ENCODE measurements at regions not wholly inside any gene's neighbourhood (a gene's known extent, or its start where the extent isn't known, plus 50 kb on each side); places are given as distances from the start of the nearest gene placed in this dataset.

DNA sequence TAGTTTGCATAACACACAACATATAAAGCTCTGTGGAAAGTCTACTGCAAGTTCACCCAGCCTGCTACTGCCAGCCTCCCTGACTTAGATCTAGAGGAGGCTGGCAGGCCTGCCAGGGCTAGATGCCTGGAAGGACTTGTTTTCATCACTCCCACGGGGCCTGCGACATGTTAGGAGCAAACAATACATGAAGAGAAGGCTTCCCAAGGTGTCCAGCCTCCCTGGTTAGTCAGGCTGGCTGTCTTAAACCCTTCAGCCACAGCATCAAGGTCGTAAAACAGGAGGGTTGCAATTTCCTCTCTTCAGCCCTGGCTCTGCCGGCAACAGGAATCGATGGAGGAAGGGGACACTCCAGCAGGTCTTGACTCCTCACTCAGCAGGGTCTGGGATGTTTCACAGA is 104.5 kb downstream of the NGF start:
- DNase-seq (ENCODE audit: low spot score): no peak

DNA sequence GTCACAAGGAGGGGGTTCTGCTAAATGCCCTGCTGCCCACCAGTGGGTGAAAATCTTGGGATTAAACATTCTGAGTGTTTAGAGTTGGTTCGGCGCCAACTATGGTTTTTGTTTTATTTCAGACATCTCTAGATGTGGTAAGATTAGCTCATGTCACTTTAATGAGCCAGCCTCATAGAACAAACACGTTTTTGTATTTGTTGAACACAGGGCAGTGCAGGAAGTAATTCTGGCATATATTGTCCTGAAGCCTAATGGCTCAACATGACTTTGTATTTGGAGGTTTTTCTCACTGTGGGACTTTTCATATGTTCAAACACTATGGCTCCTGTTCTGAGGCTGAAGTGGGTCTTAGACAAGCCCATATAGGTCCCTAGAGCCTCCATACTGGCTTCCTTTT is 107.8 kb downstream of the NGF start:
- DNase-seq (ENCODE audit: low spot score): no peak

DNA sequence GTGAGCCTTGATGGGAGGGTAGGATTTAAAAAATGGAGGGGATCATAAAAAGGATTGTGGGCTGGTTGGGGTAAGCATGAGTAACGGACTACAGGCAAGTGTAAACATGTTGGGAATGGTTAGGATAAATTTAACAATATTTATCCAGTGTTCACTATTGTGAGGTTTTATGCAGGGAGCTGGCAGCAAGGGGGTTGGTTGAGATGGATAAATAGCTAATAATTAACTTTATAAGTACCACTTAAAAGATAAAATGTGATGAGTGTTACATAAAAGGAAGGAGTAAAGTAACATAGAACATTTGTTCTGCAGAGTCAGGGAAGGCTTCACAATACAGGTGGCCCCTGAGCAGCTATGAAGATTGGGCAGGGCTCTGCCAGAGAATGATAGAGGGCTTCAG is 109.0 kb downstream of the NGF start:
- DNase-seq (ENCODE audit: low spot score): no peak

DNA sequence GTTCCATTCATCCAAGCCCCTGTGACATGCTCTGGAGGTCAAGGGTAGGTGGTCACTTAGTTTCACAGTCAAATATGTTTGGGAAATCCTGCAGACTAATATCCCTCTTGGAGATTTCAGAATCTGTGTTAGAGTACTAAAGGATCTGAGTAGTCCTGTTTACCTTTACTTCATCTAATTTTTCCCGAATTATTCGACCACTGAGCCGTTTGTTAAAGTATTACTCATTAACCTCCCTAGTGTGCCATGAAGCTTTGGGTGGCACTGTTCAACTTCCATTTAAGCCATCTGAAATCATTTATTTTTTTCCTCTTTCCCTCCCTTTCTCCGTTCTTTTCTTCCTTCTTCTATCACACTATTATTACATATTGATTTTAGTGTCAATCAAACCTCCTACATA is 109.9 kb downstream of the NGF start:
- no peak for DNase-seq (ENCODE audit: low spot score)

DNA sequence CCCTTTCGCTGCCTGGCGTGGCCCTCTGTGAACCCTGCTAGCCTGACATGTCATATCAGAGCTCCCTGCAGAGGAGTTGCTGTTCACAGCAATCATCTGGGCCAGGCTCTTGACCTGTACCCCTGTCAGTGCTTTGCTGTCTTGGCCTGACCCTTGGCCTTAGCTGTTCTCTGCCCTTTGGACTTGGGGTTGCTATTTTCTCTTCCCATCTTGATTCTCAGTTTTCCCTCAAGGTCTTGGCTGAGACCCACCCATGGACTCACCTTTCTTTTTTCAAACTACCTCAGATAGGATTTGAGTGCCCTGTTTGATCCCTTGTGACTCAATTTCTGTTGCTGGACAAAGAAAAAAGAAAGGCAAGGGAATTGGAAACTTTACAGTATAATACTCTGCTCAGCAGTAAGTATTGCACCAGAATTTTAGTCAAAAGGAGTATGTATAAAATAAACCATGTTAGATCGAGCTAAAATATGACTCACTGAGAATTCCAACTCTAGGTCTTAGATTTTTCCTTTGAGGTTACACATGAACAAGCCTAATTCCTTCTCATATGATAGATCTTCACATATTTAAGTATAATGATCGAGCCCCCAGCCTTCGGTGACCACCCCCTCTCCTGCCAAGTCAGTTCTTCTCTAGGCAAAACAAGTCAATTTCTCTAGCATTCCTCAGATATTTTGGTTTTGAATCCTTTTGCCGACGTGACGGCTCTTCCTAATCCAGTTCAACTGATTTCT is 110.5 kb downstream of the NGF start:
- no peak for DNase-seq (ENCODE audit: low spot score)

DNA sequence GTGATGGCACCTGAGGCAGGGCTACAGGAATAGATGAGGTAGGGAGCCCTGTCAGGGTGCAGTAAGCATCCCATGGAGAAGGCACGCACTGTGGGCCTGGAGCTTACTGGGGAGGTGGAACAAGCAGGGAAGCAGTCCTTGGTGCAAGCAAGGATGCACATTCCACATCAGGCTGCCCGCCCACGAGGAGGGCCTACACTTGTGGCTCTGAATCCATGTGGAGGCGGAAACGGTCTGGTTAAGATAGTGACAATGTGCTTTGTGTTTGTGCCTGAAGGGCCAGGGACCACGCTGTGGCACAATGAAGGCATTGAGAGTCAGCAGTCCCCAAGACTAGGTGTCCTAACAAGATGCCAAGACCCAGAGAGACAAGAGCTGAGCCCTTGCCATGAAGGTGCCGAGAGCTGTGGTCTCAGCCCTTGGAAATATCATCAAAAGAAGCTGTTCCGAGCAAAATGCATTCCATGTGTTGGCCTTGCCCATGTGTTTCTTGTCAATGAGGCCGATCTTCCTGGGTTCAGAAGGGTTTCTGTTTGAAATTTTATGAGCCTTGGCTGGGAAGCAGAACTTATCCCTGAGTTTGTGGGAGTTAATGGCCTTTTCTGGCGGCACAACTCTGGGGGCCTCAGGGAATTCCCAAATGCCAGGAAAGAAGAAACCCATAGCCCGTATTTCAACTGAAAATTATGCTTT is 111.9 kb downstream of the NGF start:
- no peak for DNase-seq (ENCODE audit: low spot score)

DNA sequence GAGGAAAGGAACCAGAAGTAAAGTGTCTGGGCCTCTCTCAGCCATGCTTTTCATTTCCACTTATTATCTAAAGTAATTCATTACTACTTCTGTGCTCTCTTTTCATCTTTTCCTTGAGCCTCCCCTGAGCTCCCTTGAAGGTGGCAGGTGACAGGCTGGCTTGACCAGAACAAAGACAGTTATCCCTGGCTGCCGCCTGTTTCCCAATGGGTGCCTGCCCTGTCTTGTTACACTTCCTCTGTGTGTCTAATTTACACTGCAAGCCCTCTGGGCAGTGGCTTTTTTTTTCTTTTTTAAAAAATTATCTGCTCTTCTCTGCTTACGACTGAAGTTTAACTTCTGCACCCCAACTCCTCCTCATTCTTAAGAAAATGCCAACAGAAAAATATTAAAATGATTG is 113.4 kb downstream of the NGF start:
- no peak for DNase-seq (ENCODE audit: low spot score)

DNA sequence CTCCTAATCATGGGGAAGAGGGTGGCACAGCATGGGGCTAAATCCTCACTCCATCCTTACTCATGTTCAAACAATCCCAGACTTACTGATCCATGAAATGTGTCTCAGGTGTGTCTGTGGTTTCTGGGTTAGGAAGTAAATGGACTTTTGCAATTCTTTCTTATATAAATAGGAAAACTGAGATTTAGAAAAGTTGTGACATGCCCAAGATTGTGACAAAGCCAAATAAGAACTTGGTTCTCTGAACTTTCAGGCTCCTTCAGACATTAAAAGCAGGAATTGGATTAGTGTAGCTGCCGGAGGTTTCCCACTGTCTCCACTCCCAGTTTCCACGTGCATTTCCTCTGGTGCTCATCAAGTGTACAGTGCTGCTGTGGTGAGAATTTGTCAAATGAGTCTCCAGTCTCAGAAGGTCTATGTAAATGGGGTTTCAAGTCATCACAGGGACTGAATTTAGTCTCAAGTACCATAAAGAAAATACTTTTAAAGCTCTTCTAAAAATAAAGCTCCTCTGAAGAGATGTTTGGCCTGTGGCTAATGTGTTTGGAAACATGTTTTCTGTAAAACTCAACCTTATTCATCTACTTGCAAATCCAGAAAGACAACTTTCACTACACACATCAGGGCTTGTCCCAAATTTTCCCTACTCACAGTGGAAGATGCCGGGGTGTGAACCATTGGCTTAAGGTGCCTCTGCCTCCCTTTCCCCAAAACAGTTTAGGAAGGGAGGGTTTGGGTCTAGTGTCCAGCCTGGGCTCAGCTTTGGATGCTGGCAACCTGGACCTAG is 115.2 kb downstream of the NGF start:
- no peak for DNase-seq (ENCODE audit: low spot score)

DNA sequence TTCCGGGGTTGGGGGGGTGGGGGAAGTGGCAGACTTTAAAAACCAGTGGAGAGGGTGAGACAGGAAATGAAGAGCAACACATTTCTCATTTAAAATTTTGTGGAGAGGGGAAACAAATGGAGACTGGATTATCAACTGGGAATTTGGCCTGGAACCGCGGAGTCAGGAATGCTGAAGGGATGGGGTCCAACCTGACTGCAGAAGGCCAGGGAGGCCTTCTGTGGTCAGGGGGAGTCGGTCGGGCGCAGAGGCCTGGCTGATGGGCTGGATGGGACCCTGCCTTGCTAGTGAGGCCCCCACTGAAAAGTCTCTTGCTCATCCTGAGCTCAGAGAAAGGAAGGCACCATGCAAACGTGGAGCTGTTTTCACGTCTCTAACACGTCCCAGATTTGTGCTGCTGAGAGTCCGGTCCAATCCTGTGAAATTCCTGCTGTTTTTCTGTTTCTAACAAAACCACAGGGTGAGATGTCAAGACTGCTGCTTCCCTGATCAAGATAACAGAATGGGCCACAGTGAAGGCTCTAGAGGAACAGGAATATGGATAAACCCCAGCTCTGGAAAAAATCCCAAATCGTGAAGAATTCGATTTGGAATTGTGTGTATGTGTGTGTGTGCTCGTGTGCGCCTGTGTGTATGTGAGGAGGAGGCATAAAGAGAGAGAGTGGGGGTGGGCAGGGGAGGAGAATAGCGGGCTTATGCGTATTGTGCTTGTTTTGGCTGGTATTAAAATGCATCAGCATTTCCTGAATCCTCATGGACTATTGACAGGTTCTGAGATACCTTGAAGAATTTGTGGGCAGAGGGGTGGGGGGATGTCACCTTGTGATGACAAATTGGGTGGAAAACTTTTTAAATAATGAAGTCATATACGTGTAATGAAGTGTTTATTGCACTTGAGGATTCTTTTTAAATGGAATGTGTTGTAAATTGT is 117.4 kb downstream of the NGF start:
- no peak for DNase-seq (ENCODE audit: low spot score)

DNA sequence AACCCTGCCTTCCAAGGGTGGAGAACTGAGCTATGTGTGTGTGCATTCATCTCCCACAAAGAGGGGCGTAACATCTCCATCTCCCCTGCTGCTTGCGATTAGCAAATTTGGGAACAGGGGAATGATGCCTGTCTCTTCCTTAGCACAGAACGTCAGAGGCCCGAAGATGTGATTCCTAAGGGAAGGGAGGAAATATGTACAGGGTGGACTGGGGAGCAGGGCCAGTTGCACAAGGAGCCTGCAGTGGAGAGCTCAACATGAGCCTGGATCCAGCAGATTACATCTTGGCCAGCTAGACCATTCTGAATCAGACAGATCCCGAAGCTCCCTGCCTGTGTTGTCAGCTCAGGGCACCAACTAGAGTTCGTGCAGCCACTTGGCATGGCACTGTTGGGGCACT is 118.1 kb downstream of the NGF start:
- no peak for DNase-seq (ENCODE audit: low spot score)

DNA sequence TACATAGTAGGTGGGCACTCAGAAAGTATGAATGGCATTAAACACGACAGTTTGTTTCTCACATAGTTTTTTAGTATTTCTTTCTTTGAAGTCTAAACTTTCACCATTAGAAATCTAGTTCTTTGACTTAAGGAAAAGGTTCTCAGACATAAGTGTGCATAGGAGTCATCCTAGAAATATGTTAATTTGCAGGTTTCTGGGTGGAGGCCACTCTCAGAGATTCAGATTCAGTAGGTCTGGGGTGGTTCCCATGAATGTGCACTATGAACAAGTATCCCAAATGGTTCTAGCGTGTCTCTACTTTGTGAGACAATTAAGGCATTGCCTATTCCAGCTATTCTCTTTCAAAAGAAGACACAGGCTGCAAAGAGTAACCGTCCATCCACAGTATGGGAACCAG is 119.3 kb downstream of the NGF start:
- no peak for DNase-seq (ENCODE audit: low spot score)

DNA sequence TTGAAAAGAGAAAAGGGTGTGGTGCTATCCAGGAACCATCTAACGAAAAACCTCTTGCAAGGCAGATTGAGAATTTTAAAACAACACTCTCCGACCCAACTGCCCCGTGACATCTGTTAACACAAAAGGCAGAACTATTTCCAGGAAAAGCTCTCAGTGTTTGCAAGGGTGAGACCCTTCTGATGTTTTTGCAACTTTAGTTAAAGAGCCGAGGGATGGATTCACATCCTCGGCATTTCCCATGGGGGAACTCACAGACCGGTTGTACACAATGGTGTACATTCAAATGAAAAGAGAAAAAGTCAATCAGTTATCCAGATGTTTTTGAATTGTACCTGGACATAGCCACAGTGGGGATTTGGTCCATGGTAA is 120.0 kb downstream of the NGF start:
- no peak for DNase-seq (ENCODE audit: low spot score)

DNA sequence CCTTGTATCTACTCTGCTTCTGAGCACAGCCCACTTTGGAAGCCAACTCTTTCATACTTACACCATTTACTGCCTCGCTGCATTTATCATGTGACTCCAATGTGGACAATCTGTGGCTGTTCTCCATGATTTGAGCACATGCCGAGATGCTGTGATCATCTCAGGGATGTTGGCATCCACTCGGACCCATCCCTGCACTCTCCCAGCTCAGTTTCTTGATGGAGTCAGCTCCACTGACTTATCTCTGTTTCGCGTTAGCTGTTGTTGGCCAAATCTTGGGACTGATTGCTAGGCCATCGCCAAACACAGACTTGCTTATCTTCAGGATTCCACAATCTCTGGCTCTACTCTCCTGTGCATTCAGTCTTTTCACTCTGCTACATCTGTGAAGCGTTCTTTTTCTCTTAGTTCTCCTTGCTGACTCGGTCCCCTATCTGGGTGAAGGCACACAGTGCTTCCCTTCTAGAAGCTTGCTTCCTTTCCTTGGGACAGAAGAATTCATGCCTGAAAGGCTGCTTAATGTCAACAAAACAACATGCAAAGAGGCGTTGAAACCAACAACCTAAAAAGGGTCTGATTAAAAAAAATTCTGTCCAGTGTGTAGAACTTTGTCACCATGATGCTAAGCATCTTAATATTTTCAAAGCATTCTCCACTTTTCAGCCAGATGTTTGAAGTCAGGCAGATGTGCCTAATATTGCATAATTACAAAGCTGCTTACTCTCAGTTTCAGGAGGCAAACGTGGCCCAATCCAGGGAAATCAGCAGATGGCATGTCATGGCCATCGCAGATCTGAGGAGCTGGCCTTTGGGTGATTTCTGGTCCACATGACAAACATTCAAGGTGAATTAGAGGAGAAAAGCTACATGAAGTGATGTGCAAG is 120.7 kb downstream of the NGF start:
- DNase-seq (ENCODE audit: low spot score): no peak

DNA sequence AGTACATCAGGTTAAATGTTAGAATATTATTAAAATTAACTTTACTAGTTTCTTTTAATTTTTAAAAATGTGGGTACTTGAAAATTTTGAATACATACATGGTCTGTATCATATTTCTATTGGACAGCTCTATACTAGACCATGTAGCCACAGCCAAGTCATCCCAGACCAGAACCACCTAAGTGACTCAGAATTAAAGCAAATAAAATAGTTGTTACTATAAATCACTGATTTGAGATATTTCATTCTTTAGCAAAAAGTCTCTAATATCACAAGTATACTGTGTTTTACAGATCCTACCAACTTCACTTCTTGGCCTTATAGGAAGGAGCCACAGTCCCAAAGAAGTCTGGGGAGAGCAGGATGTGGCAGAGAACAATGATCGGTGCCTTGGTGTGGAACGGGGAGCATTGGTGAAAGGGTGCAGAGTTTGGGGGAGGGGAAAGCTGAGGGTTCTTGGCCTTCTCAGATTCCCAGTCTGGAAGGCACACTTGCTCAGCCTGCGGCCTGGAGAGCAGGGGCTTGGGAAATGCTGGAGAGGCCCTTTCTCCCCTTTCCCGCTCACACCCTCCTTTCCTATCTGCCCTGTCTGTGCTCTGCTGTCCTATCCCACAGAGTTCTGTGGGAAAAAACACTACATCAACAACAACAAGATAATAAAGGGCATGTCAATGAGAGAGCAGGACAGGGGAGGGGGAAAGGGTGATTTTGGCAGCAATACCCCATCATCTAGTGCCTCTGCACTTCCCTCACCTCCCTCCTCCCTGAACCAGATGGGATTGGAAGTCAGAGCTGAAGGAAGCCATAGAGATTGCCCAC is 122.1 kb downstream of the NGF start:
- DNase-seq (ENCODE audit: low spot score): no peak

DNA sequence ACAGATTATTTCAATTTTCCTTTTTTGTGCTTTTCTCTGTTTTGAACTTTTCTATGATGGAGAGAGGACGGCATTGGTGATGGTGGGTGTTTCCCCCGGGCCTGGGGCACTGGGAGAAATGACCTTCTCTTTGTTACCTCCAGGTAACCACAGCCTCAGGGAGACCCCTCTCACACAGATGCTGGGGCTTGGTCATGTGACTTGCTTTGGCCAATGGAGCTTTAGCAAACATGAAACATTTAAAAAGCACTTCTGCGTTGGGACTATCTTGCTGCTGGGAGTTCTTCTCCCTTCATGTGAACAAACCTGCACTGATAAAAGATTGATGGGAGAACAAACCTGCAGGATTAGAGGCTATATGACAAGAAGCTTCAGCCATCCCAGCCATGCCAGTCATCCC is 122.9 kb downstream of the NGF start:
- DNase-seq (ENCODE audit: low spot score): no peak

DNA sequence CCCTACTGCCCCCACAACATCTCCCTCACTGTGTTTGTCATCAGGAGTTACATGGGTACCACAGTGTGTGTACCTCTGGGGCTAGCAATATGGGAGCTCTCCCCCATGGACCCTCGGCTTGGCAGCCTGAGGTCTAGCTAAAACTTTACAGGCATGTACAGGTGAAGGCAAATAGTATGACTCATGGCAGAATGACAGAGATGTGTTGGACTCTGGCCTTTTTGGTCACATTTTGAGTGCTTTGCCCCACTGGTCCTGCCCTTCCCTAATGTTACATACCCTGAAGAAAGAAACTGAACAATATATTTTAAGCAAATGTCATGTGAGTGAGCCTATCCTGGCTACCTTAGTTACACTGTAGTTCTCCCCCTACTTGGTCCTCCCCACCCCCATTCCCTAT is 124.0 kb downstream of the NGF start:
- DNase-seq (ENCODE audit: low spot score): no peak

DNA sequence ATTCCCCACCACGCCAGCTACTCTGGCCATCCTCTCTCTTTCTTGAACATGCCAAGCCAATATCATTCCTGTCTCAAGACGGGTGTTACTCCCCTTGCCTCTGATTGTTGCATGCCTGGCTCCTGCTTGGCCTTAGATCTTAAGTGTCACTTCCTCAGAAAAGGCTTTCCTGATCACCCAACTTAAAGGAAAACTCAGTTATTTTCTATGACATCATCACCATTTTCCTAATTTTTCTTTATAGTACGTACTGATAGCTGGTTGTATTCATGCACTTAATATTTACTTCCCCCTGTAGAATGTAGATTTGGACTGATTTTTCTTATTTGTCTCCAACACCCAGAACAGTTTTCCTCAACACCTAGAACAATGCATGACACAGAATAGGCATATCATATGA is 123.8 kb upstream of the TSPAN2 start:
- no peak for DNase-seq (ENCODE audit: low spot score)

DNA sequence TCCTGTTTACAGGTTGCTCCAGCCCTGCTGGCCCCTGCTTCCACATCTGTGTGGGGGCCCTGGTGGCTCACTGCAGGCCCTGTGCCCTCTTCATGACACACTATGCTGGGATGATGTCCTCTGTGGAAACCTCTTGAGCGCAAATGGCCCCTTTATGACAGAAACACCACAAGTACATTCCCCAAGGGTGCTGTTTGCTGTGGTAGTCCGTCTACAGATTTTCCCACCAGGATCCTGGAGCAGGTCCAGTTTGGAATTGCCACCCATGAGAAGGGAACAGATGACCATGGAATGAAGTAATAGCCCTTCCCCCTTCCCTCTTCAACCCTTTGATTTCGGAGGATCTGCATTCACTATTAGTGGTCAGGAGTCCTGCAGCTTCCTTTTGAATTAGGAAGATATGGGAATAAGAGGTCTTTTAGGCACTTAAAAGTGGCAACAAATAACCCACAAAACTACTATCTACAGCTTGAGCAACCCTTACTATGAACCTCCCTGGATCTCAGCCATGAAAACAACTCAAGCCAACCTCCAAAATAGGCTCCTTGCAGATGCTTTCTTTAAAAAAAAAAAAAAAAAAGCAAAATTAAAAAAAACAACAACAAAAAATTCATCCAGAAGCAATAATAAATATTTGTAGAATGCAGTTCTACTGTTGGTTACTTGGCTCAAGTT is 121.9 kb upstream of the TSPAN2 start:
- DNase-seq (ENCODE audit: low spot score): no peak

DNA sequence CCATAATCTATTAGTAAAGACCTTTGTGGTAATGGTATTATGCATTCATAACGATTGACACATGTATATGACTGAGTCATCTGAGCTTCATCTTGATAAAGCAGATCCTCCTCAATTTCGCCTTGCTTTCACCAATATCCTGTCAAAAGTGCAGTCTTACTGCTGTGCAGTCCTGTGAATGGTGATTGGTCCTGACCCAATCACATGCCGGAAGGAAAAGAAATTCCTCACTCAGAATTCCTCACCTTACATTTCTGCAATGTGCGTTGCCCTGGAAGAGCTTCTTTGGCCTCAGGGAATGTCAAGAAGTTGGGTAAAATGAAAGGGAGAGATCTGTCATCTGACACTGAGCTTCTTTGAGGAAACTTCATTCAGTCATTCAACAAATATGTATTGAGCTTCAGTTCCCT is 121.0 kb upstream of the TSPAN2 start:
- no peak for DNase-seq (ENCODE audit: low spot score)

DNA sequence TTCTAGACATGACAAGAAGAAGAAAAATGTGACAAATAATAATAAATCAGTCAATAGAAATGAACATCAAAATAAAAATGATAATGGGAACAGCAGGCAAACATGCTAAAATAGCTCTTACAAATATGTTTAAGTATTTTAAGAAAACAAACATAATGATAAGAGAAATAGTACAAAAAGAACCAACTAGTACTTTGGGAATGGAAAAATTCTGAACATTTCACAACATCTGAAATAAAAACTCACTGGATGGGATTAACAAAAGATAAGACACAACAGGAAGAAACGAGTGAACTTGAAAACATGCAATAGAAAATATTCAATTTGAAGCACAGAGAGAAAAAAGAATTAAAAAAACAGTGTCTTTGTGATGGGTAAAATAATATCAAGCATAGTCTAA is 115.2 kb upstream of the TSPAN2 start:
- DNase-seq (ENCODE audit: low spot score): no peak
